ENCODE measurements at regions not wholly inside any gene's neighbourhood (a gene's known extent, or its start where the extent isn't known, plus 50 kb on each side); places are given as distances from the start of the nearest gene placed in this dataset.
"Not testable (repeated sequence)": the region's sequence is repeated elsewhere in the genome, so short reads cannot be mapped to it uniquely, and the experiment has no call there.

DNA sequence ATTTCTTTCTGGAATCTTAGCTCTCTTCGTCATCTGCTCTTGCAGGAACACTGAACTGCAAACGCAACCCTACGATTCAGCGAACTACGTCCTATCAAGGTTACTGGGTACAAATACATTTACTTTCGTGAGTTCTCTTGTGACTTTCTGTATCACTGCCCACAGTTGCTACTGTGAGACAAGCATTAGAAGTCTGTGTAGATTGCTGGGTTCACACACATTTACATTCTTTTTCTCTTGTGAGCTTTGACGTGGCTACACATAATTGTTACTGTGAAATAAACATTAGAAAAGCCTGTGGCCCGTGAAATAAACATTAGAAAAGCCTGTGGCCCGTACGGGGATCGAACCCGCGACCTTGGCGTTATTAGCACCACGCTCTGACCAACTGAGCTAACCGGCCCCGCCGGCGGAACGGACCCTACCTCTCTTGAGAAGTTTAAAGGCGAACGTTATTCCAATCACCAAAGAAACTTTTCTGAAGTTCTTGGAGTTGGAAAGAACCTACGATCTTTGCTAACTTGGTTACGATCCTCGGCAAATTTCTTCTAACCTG, 61.2 kb upstream of the ZNF322 start:
- not testable (repeated sequence) for DNase-seq

DNA sequence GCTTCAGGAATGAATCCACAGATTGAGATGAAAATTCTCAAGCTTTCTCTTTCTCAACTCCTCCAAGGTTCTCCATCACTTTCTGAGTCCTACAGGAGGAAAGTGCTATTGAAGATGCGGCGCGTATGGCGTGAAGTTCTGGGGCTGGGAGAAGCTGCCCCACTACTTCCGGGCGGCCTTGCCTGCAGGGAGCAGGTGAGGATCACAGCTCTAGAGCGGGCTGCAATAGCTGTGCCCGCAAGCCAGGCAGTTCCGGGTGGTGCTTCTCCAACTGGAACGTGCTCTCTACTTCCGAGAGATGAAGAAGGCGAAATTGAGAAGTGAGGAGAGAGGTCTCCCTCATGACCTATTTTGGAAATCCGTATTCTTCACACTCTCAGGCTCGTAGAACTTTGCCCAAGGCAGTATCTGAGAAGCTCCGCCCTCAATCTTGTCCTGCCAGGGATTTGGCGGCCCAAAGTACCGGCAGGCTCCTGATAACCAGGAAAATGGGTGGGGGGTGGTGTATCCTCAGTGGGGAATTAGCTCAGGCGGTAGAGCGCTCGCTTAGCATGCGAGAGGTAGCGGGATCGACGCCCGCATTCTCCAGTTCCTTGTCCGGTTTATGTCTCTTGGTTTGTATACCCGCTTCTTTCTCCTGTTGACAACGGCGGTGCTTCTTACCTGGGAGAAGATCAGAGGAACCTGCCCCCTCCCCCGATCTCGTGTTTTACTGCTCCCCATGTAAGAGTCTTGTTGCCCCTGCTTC, 70.6 kb upstream of the ZNF322 start:
- DNase-seq: not testable (repeated sequence)

DNA sequence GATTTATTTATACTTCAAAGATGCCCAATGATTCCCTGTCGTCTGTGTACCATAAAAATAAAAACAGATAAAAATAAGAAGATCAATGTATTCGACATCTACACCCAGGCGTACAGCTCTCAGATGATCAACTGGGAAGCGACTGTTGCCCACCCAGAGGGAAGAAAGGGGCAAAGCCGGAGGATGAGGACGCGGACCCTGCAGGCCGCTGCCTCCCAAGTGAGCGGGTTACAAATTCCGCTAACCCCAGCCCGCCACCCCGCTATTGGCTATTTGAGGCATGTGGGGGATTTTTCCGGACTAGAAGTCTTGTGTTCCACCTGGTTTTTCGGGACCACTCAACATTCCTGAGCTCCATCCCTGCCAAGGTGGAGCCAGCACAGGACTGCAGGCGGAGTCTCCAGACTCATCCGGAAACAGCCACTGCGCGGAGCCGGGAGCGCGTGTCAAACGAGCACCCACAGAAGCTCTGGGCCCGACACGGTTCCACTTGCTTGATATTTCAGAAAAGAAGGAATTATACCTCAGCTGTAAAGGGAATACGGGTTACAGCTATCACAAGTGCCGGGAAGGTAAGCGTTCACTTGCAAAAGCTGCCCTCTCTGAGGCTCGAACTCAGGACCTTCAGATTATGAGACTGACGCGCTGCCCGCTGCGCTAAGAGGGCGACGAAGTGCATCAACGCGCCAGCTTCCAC, 75.4 kb upstream of the ZNF322 start:
- DNase-seq: not testable (repeated sequence)

DNA sequence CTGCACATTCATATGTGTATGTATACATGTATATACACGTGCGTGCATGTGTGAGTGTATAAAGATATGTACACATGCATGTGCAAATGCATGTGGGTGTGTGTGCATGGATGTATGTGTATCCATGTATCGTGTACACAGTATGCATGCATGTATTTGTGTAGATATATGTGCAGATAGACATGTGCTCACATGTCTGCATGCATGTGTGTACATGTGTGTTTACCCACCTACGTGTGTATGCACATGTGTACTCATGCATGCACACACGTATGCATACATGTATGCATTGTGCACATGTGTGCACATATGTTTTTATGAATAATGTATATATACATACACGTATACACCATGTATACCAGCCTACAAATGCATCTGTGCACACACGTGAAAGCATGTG, 80.3 kb upstream of the ZNF322 start:
- no peak for DNase-seq

DNA sequence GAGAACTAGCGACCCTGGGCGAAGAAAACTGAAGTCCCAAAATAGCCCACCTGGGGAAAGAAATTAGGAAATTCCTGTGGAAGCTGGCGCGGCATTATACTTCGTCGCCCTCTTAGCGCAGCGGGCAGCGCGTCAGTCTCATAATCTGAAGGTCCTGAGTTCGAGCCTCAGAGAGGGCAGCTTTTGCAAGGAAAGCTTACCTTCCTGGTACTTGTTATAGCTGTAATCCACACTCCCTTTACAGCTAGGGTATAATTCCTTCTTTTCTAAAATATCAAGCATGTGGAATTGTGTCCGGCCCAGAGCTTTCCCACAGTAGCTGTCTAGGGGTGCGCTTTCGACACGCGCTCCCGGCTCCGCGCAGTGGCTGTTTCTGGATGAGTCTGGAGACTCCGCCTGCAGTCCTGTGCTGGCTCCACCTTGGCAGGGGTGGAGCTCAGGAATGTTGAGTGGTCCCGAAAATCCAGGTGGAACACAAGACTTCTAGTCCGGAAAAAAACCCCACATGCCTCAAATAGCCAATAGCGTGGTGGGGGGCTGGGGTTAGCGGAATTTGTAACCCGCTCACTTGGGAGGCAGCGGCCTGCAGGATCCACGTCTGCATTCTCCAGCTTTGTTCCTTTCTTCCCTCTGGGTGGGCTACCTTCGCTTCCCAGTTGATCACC, 83.7 kb upstream of the ZNF322 start:
- DNase-seq: no peak

DNA sequence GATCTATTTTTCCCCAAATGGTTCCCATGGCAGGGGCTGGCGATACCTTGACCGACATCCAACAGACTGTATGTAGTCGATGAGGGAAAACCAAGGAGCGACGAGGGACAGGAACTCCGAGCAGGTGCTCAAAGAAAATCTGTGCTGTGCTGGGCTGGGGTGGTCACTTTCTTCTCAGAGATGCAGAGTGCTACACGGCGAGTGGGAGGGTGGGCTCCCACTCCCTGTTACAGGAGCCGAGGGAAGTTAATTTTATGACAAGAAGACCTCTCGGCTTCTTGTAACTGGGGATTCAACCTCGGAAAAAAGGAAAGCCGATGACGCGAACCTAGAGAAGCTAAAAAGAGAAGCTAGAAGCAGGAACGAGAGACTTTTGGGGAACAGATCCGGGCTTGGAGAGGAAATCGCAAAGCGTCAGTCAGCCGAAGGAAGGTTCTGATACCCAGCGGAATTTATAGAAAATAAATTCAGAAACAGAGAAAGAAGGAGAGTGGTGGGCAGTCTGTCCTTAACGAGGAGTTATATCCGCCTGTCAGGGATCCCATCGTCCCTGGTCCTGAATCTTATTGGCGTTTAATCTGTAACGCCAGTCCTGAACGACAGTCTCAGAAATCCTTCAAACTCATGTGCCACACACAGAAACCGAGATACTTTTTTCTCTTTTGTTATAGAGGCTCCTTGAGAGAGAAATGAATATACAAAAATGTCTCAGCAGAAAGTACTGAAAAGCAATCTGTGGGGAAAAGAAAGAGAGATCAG, 84.6 kb upstream of the ZNF322 start:
- no peak for DNase-seq

DNA sequence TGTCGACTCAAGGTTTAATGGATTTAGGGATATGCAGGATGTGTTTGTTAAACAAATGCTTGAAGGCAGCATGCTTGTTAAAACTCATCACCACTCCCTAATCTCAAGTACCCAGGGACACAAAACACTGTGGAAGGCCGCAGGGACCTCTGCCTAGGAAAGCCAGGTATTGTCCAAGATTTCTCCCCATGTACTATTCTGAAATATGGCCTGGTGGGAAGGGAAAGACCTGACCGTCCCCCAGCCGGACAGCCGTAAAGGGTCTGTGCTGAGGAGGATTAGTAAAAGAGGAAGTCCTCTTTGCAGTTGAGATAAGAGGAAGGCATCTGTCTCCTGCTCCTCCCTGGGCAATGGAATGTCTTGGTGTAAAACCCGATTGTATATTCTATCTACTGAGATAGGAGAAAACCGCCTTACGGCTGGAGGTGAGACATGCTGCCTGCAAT, 85.3 kb upstream of the ZNF322 start:
- DNase-seq: not testable (repeated sequence)

DNA sequence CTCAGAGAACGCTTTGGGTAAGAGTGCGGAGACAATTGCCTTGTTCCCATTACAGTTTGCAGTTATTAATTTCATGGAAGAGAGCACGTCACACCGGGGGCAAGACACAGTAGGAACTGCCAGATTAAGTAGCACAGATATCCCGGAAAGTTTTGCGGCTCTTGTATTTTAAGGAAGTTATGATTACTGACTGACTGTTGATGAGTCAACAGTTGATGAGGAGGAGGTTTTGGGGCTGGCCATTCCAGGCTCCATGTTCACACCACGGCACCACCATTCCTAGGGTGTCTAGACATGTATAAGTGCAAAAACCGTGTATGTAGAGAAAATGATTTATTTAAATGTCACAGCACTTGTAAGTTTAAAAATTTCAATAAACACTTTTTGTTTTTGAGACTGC, 86.4 kb upstream of the ZNF322 start:
- not testable (repeated sequence) for DNase-seq

DNA sequence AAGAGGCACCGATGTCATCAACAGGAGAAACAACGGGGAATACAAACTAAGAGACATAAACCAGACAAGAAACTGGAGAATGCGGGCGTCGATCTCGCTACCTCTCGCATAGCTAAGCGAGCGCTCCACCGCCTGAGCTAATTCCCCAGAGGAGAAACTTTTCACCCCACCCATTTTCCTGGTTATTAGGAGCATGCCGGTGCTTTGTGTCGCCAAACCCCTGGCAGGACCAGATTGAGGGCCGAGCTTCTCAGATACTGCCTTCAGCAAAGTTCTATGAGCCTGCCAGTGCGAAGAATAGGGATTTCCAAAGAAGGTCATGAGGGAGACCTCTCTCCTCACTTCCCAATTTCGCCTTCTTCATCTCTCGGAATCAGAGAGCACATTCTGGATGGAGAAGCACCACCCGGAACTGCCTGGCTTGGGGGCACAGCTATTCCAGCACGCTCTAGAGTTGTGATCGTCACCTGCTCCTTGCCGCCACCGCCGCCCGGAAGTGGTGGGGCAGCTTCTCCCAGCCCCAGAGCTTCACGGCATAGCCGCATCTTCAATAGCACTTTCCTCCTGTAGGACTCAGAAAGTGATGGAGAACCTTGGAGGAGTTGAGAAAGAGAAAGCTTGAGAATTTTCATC, 89.7 kb upstream of the ZNF322 start:
- not testable (repeated sequence) for DNase-seq

DNA sequence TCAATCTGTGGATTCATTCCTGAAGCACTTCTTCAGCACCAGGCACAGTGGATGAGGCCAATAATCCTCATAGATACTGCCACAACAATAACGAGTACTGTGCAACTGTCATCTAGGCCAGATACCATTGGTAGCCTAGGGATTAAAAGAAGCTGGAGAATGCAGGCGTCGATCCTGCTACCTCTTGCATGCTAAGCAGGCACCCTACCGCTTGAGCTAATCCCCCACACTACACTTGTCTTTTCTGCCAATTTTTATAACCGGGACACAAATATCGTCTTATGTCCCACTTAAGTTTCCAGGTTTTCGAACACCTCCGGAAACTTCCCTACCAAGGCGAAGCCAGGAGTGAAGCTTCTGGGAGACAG, 90.2 kb upstream of the ZNF322 start:
- DNase-seq: not testable (repeated sequence)

DNA sequence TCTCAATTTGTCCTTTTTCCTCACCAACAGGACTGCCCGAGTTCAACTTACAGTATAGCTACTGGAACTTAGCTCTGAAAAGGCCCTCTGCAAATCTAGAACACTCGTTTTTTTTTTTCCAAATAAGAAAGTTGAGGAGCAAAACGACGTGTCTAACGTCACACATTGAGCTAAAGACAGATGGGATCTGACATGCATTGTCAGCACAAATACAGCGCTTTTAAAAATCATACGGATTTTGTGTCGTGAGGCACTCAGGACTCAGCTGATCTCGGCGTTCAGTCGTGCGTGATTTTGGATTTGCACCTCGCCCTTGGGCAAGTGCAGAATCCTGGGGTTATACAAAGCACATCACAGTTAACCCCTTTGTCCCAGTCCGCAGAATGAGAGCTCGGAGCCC, 94.7 kb upstream of the ZNF322 start:
- no peak for DNase-seq

DNA sequence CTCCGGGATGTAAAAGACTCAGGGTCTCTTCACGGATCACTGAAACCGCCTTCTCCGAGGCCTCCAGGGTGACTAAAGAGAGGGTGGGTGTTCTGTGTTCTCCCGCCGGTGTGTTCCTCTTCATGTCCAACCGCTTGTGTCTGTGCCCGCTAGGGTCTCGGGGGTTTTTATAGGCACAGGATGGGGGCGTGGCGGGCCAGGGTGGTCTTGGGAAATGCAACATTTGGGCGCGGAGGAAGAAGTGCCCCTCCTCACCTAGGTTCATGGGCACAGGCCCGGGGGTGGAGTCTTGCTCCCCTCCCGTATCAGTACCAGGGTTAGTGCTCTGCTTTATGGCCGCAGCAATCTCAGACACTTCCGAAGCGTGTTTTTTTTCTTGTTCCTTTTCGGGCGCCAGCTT, 95.3 kb upstream of the ZNF322 start:
- DNase-seq: not testable (repeated sequence)

DNA sequence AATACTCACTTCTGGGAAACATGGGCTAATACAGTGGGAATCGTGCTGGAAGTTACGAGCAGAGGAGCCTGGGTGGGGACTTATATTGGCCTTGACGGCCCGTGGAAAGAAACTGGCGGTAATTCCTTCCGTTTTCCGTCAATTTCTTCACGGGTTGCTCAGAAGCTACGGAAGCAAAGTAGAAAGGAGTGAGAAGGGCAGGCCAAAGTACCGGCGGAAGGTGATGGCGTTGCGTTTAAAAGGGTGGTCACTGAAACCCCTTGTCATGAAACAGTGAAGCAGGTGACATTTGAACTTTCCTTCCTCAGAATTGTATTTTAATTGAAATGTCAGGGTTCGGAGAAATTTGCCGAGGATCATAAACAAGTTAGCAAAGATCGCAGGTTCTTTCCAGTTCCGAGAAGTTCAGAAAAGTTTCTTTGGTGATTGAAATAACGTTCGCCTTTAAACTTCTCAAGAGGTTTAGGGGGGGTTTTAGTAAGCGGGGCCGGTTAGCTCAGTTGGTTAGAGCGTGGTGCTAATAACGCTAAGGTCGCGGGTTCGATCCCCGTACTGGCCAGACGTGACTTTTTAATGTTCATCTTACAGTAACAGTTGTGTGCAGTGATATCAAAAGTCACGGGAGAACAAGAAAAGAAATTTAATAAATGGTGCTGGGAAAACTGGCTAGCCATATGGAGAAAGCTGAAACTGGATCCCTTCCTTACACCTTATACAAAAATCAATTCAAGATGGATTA, 96.7 kb upstream of the ZNF322 start:
- DNase-seq: not testable (repeated sequence)

DNA sequence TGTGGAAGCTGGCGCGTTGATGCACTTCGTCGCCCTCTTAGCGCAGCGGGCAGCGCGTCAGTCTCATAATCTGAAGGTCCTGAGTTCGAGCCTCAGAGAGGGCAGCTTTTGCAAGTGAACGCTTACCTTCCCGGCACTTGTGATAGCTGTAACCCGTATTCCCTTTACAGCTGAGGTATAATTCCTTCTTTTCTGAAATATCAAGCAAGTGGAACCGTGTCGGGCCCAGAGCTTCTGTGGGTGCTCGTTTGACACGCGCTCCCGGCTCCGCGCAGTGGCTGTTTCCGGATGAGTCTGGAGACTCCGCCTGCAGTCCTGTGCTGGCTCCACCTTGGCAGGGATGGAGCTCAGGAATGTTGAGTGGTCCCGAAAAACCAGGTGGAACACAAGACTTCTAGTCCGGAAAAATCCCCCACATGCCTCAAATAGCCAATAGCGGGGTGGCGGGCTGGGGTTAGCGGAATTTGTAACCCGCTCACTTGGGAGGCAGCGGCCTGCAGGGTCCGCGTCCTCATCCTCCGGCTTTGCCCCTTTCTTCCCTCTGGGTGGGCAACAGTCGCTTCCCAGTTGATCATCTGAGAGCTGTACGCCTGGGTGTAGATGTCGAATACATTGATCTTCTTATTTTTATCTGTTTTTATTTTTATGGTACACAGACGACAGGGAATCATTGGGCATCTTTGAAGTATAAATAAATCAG, 106.8 kb upstream of the ZNF322 start:
- not testable (repeated sequence) for DNase-seq

DNA sequence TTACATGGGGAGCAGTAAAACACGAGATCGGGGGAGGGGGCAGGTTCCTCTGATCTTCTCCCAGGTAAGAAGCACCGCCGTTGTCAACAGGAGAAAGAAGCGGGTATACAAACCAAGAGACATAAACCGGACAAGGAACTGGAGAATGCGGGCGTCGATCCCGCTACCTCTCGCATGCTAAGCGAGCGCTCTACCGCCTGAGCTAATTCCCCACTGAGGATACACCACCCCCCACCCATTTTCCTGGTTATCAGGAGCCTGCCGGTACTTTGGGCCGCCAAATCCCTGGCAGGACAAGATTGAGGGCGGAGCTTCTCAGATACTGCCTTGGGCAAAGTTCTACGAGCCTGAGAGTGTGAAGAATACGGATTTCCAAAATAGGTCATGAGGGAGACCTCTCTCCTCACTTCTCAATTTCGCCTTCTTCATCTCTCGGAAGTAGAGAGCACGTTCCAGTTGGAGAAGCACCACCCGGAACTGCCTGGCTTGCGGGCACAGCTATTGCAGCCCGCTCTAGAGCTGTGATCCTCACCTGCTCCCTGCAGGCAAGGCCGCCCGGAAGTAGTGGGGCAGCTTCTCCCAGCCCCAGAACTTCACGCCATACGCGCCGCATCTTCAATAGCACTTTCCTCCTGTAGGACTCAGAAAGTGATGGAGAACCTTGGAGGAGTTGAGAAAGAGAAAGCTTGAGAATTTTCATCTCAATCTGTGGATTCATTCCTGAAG, 111.6 kb upstream of the ZNF322 start:
- DNase-seq: not testable (repeated sequence)

DNA sequence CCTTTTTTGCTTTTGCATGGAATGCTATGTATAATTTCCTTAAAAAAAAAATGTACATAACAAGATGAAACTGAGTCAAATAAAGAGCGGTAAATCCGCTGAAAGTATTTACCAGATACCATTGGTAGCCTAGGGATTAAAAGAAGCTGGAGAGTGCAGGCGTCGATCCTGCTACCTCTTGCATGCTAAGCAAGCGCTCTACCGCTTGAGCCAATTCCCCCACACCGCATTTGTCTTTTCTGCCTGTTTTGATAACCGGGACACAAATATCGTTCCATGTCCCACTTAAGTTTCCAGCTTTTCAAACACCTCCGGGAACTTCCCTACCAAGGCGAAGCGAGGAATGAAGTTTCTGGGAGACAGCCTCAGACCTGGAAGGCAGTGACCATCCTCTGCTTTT, 113.9 kb upstream of the ZNF322 start:
- not testable (repeated sequence) for DNase-seq

DNA sequence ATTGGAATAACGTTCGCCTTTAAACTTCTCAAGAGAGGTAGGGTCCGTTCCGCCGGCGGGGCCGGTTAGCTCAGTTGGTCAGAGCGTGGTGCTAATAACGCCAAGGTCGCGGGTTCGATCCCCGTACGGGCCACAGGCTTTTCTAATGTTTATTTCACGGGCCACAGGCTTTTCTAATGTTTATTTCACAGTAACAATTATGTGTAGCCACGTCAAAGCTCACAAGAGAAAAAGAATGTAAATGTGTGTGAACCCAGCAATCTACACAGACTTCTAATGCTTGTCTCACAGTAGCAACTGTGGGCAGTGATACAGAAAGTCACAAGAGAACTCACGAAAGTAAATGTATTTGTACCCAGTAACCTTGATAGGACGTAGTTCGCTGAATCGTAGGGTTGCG, 121.0 kb upstream of the ZNF322 start:
- not testable (repeated sequence) for DNase-seq

DNA sequence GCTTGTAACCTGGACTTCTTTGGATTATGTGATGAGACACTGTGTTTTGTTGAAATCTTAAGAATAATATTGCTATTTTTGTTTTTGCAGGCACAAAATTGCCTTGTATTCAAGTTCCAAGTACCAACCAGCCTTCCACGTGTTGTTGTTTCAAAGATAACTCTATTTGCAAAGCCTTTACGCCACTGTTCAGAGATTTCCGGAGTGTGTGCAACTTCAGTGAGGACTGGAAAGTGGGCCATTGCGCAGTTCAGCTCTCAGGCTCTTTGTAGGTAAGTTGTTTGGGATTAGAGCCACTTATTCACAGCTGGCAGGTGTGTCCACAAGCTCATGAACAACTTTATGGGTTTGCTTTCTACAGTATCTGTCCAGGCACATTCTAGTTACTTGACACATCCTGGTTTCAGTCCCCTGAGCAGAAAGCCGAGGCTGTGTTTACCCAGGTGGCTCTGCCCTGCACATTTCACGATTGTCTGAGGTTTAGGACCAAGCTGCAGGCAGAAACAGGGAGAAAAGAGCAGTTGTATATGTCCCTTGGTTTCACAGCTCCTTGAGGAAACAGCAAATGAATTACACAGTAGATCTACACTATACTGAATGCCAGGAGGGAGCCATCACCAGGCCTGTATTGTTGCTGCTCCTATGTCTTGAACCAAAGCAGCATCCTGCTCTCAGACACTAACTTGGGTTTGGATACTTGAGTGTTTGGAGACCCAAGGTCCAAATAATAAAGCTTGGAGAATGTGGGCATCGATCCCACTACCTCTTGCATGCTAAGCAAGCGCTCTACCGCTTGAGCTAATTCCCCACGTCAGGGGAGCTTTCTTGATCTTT, 136.1 kb upstream of the ZNF322 start:
- DNase-seq: not testable (repeated sequence)
